Left forelimb (tissue), 1 donor: ENCODE measurements at regions not wholly inside any gene's neighbourhood (a gene's known extent, or its start where the extent isn't known, plus 50 kb on each side); places are given as distances from the start of the nearest gene placed in this dataset.
"Not testable (repeated sequence)": the region's sequence is repeated elsewhere in the genome, so short reads cannot be mapped to it uniquely, and the experiment has no call there.

Experiments
- DNase-seq: peaks from one replicate; pipeline ENCODE4 v3.0.0-alpha.2; 2018; ENCODE audit warnings: low spot score

DNA sequence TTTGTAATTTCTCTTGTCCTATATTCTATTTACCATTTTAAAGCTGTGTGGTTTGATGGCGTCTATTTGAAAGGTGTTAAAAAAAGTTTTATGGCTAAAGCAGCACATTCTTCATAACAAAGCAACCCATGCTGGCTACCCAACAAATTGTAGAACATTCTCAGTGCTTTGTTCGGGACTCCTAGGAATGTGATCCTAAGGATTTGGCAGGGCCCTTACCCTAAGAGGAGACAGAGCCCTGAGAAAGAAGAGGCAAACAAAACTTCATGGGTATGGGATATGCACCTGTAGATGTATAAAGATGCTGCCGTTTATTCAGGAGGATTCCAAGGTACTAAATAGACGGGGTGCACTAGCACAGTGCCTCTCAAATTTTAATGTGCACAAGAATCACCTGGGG lies 370.8 kb upstream of the DIPK2B start:
- DNase-seq, result no peak

DNA sequence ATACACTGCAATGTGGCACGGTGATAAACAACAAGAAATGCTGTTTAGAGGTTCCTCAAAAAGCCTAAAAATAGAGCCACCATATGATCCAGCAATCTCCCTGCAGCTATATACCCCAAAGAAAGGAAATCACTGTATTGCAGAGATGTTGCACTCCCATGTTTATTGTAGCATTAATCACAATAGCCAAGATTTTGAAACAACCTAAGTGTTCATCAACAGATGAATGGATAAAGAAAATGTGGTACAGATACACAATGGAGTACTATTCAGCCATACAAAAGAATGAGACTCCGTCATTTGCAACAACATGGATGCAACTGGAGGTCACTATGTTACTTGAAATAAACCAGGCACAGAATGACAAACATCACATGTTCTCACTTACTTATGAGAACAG lies 365.8 kb upstream of the DIPK2B start:
- DNase-seq, result no peak

DNA sequence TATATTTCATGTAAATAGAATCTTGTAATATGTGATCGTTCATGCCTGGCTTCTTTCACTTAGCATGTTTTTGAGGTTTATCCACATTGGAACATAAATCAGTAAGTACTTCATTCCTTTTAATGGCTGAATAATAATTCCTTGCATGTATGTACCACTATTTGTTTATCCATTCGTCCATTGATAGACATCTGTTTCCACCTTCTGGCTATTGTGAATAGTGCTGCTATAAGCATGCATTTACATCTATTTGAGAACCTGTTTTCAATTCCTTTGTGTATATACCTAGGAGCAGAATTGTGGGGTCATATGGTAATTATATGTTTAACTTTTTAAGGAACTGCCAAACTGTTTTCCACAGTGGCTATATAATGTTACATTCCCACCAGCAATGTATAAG lies 356.7 kb upstream of the DIPK2B start:
- DNase-seq, result no peak

DNA sequence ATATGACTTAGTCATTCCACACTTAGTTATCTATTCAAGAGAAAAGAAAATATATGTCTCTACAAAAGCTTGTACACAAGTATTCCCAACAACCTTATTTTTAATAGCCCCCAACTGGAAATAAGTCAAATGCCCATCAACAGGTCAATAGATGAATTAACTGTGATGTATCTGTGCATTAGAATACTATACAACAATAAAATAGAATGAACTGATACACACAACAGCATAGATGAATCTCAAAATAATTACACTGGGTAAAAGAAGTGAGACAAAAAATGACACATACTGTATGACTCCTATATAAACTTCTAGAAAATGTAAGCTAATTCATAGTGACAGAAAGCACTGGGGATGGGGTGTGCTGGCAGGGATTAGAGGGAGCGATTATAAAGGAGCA lies 354.1 kb upstream of the DIPK2B start:
- no peak for DNase-seq

DNA sequence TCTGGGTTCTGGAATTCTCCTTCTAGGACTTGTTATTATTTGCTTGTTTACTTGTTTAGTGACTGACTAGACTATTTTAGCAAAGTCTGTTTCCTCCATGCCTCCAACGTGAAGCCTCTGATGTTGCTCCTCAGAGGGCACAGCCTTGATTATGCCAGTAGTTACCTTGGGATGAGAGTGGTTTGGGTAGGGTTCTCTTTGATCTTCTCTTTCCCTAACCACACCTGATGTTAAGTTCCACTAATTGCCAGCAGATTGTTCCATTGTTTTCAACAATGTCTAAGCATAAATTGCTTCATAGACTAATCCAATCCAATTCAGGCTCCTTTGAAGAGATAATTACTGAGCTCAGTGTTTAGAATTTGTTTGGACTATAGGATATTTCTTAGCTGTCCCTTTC lies 352.7 kb upstream of the DIPK2B start:
- DNase-seq, result no peak

DNA sequence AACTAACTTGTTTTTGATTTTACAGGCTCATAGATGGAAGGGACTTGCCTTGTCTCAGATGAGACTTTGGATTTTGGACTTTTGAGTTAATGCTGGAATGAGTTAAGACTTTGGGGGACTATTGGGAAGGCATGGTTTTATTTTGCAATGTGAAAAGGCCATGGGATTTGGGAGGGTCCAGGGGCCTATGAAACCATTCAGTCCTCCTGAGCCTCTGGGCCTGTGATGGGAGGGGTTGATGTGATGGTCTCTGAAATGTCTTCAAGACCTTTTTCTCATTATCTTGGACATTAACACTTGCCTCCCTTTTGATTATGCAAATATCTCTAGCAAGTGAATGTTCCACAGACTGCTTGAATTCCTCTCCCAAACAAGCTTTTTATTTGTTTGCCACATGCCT lies 346.0 kb upstream of the DIPK2B start:
- DNase-seq, result not testable (repeated sequence)

DNA sequence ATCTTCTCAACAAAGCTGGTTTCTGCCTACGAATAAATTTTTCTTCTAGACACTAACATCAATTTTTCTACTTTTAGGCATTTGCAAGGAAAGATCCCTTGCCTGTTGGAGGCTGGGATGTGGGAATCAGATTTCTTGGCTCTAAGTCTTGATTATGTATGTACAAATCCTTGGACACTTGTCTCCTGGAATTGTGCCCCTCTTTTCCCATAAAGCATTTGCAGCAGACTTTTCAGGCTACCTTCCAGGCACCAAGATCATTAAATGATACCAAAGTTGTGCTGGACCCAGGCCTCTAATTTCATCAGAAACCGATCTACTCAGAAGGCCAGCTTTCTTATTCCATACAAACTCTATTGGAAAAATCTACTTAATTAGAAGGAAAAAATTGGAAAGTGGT lies 339.5 kb upstream of the DIPK2B start:
- DNase-seq, result no peak

DNA sequence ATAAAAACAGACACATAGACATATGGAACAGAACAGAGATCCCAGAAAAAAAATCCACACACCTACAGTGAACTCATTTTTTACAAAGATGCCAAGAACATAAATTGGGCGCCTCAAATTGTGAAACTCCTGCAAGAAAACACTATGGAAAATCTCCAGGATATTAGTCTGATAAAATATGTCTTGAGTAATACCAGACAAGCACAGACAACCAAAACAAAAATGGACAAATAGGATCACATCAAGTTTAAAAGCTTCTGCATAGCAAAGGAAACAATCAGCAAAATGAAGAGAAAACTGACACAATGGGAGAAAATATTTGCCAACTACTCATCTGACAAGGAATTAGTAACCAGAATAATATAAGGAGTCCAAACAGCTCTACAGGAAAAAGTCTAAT lies 337.3 kb upstream of the DIPK2B start:
- DNase-seq, result no peak

DNA sequence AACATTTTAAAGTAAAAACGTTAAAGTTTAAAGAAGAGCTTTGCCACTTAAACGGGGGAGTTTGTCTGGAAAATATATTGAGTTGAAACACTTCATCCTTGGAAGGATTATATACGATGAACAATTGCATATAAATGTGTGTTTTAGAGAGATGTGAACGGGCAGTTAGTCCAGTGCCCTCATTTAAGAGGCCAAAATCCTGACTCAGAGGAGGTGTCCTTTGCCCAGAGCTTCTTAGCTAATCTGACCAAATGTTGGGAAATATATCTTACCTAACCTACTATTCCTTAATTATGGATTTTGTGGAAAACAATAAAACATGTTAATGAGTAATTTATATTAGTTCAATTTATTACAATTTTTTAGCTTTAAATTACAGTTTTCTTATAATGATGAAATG lies 327.2 kb upstream of the DIPK2B start:
- DNase-seq, result no peak

DNA sequence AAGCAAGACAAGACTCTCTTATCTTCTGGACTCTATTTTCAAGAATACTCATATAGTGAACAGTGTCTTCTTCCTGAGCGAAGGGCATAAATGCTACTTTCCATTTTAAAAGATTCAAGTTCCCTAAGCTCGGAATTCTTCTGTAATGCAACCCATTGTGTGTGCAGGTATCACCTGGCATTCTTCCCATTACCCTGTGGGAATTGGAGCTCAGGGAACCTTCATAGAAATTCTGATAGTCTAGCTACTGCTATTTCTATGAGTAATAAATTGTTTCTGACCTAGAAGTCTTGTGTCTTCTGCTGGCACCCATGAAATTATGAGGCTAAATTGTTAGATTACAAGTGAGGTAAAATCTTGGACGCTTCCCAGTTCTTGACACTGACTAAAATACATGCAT lies 324.1 kb upstream of the DIPK2B start:
- DNase-seq, result no peak

DNA sequence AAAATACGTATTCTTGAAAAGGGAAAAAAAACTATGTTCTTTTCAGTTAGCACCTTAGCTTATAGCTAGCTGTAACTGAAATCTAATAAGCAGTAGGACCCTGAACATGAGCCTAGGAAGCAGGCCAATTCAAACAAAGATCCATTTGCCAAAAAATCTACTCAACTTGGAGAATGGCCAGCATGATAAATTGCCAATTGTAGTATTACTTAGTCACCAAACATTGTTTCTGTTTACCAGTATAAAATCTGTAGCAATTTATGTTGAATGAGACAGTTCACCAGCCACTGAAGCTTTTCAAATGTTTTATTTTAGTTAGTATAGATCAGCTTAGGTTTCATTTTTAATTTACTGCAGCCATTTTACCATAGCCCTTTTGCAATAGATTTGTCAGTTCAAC lies 323.6 kb upstream of the DIPK2B start:
- no peak for DNase-seq

DNA sequence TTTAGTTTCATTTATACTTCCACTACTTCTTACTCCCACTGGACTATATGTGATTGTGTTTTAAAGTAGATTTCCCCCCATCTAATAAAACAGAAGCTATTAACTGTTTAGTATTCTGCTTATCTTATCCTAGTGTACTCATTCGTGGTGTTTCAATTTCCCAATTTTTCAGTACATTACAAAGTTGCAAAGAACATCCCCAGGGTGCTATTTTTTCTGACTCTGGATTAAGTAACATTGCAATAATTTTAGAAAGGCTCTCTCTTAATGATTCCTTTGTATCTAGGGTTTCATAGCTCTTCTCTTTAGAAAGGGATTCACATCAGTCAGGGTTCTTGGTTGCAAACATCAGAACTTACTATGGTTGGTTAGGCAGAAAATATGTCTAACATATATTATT lies 317.9 kb upstream of the DIPK2B start:
- DNase-seq, result no peak

DNA sequence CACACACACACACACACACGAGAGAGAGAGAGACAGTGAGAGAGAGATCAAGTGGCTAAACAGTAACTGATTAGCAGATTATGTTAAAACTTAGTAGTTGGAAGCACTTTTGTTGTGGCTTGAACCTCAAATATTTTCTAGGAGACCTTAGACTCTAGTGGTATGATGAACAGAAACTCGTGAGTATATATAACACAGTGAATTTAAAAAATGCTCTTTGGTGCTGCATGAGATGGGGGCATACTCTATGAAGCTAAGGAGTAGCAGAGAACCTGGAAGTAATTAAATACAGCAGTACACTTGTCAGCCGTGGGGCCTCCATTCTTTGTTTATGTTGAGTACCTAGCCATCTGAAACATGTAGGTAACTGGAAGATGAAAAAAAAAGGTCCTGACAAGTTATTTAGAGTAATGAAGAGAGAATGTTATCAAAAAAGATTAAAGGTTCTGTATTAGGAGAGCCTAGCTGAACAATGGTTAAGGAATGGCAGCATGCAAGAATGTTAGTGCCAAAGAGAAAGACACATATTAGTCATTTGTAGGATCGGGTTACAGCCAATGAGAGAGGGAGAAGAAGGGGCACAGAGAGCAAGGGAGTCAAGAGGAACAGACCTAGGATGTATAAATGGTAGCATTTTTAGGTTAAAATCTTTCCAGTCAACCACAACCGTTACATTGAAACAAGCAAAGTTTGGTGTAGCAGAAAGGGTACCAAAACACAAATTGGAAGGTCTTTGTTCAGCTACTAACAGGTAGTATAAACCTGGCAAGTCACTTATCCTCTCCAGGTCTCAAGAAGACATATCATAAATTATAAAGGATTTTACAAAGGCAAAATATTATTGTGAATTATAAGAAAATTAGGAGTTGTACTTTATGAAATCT lies 316.7 kb upstream of the DIPK2B start:
- no peak for DNase-seq

DNA sequence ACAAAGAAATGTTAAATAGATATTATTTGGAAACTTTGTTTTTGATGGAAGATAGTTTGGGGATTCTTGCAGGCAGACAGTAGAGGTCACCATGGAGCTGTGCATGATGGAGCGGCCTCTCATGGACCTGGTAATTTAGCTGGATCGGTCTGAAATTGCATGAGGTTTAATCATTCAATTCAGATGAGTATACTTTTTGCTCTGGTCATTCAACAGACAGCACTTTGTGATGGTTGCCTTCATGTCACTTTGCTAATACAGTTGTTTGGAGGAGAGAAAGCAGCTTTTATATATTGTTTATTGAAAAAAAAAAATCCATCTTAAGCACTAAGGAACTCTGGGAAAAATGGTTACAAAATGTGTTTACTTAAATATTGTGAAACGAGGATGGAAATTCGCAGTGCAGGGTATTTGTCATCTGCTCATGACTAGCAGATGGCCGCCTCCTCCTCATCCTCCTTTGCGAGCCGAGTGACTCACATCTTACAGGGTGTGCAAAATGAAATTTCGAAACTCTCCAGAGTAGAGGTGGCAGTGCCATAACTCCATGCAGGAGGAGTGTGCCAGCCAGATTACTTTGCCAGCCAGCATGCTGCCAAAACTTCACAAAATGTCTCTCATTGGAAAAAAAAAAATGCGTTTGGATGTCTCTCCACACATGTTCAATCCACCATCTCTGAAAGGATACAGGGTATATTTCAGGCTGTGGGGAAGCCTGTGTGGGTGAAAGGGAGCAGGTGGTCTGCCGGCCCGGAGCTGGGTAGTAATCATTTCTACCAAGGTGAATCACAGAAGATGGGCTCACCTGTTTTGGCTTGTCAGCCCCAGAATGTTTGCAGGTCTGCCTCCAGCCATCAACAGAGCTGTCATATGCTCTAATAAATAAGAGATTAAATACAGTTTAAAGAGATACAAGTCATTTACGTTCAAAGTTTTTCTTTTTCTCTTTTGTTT lies 314.9 kb upstream of the DIPK2B start:
- DNase-seq, result no peak

DNA sequence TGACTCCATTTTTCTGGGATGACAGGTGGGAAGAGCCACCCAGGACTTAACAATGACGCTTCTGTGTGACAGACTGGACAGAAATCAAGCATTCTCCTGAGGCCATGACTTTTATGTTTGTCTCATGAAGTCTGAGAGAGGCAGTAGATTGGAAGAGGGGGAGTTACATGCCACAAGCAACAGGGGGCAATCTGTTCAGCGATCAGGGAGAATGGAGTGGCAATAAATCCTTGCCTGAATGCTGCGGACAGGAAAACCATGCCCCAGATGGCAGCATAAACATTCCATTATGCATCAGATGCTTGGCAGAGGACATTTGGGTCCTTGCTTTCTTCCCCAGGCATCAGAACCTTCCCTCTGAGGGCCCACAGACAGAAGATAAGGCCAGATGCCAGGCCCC lies 312.4 kb upstream of the DIPK2B start:
- DNase-seq, result no peak

DNA sequence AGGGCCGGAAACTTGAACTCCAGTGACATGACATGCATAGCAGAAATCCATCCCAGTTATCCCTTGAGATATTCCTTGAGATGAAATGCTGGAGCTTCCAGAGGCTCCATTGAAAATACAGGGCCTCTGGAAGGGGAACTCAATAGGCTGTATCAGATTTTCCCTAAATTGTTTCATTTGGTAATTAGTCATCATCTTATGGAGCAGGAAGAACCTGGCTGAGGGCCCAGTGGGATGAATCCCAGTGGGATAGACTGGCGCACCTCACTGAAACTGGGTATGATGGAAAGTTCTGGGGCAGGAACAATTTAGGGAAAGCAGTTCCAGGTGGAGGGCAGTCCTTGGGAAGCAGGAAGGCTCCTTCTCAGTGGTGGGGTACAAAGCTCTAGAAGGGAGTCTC lies 307.8 kb upstream of the DIPK2B start:
- DNase-seq, result no peak

DNA sequence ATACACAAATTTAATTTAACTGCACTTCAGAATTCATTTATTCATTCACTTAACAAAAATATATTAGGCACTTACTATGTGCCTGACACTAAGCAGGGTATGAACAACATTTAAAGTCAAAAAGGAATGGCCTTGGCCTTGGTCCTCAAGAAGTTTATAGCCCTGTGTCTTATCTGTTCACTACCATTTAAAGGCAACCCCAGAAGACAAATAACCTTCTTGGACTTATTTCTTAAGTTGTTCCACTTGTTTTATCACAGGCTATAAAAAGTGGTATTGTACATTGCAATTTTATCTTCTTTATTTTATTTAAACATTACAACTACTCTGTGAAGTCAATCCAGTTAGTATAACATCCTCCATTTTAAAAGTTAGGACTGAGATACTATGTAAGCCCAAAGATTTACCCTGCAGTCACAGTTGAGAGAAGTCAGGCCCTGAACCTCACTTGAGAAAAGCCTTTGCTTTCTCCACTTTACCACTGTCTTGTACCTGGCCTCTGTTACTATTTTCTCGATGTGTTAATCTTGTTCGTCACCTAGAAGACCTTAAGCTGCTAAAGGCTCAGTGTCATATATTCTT lies 305.6 kb upstream of the DIPK2B start:
- no peak for DNase-seq

DNA sequence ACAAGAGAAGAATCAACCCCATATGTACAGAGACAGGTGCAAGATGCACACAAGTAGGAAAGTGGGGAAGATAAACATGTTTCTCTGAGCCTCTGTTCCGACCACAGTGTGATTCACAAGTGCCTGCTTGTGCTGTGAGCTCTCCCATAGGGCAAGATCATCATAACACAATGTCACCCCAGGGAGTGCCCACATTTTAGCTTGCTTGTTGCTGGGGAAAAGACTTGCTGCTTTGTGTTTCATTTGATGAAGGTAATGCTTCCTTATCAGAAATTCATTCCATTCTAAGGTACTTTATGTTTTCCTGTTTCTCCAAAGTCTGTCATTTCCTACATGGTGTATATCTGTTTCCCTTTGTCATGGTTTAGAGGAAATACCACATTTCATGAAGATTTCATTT lies 304.5 kb upstream of the DIPK2B start:
- DNase-seq, result no peak

DNA sequence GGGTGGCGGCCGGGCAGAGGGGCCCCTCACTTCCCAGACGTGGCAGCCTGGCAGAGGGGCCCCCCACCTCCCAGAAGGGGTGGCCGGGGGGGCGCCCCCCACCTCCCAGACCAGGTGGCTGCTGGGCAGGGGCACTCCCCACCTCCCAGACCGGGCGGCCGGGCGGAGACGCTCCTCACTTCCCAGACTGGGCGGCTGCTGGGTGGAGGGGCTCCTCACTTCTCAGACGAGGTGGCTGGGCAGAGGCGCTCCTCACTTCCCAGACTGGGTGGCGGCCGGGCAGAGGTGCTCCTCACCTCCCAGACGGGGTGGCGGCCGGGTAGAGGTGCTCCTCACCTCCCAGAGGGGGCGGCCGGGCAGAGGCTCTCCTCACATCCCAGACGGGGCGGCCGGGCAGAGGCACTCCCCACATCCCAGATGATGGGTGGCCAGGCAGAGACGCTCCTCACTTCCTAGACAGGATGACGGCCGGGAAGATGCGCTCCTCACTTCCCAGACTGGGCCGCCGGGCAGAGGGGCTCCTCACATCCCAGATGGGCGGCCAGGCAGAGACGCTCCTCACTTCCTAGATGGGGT lies 303.2 kb upstream of the DIPK2B start:
- DNase-seq, result not testable (repeated sequence)

DNA sequence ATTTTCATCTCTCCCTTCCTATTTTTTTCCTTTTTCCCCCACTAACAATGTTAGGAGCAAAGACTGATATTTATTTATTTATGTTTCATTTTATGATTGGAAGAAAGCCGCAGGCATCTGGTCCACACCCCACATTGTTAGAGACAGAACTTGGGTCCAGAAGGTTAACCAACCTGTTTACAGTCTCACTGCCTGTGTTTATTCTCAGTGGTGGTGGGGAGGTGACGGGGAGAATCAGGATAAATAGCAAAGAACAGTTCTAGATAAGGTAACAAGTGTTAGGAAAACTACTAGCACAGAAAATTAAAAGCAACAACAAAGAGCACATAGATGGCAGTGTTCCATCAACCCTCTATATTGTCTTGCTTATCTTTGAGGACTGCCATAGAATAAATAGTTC lies 301.7 kb upstream of the DIPK2B start:
- no peak for DNase-seq

DNA sequence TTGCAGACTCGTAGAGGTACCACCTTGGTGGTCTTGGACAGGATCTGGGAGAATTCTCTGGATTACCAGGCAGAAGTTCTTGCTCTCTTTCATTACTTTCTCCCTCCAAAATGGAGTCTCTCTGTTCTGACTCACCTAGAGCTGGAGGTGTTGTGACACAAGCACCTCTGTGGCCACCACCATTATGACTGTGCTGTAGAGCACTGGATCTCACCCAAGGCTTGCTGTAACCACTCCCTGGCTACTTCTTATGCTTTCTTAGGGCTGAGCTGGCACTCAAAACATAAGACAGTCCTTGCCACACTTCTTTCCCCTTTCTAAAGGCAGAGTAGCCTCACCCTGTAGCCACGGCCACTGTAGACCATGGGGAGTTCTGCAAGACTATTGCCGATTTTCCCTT lies 296.6 kb upstream of the DIPK2B start:
- DNase-seq, result no peak

DNA sequence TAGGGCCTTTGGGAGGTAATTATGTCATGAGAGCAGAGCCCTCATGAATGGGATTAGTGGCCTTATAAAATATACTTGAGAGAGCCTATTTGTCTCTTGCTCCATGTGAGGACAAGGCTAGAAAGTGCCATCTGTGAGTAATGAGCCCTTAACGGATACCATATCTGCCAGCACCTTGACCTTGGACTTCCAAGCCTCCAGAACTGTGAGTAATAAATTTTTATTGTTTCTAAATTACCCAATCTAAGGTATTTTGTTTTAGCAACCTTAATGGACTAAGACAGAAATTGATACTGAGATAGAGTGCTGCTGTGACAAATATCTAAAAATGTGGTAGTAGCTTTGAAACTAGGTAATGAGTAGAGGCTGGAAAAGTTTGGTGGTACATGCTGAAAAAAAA lies 285.0 kb upstream of the DIPK2B start:
- DNase-seq, result no peak
